IPS-NIHi7 (cell line): ENCODE measurements at regions not wholly inside any gene's neighbourhood (a gene's known extent, or its start where the extent isn't known, plus 50 kb on each side); places are given as distances from the start of the nearest gene placed in this dataset.
"Not testable (repeated sequence)": the region's sequence is repeated elsewhere in the genome, so short reads cannot be mapped to it uniquely, and the experiment has no call there.

Experiments used
- DNase-seq: peaks from one replicate; pipeline ENCODE4 v3.0.0; 2012; ENCODE audit warnings: mixed read lengths; ENCODE audit errors: extremely low spot score

DNA sequence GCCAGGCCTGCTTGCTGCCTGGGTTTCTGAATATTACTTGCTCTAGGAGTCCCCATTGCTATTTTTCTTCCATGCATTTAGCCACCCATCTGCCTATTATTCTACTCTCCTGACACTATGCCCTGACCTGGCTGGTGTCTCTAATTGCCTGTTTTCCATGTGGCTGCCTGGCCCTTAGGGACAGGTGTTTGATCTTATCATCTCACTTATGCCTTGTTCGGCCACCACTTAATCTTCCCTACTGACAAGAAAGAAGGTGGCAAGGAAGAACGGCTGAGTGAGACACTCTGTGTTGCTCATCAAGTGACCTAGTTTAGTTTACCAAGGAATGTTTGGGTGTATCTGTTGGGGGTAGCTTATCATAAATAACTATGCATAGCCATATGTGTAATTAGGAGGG lies 50.4 kb upstream of the RAPH1 start:
- no peak for DNase-seq

DNA sequence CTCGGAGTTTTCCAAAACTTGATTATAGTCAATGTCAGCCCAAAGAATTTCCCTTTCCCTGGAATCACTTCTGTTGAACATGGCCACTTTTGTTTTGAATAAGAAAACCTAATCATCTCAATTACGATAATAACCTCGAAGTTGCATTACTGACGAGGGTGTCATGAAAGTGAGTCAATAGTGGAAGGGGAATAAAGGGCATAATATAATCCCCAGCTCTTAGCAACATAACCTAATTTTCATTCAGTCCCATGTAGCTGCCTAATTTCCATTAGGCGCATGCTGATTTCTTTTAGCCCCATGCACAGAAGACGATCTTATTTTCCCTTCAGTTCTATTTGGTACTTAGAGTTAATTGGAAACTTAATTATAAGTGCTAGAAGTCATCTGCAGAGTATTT lies 51.1 kb upstream of the RAPH1 start:
- DNase-seq = no peak

DNA sequence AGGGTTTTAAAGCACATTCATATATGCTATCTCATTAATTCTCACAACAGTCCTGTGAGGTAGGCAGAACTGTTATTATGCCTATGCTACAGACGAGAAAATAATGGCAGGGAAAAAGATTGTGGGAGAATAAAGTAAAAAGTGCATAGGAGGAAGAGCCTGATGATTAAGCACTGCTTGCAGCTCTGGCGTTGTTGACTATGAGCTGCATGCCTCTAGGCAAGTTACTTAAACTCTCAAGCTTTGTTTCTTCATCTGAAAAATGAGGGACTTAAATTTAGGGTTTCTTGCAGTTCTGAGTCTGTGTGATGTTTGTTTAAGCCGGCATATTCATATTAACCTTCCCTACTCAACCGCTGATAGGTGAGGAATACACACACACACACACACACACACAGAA lies 51.6 kb upstream of the RAPH1 start:
- DNase-seq = no peak

DNA sequence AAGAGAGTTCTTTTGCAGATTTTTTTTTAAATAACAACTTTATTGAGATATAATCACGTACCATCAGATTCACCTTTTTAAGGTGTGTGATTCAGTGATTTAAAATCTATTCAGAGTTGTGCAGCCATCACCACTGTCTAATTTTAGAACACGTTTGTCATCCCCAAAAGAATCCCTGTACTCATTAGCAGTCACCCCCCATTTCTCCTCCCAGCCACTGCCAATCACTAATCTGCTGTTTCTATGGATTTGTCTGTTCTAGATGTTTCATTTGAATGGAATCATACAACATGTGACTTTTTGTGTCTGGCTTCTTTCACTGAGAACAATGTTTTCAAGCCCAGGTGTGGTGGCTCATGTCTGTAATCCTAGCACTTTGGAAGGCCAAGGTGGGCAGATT lies 55.4 kb upstream of the RAPH1 start:
- DNase-seq = no peak

DNA sequence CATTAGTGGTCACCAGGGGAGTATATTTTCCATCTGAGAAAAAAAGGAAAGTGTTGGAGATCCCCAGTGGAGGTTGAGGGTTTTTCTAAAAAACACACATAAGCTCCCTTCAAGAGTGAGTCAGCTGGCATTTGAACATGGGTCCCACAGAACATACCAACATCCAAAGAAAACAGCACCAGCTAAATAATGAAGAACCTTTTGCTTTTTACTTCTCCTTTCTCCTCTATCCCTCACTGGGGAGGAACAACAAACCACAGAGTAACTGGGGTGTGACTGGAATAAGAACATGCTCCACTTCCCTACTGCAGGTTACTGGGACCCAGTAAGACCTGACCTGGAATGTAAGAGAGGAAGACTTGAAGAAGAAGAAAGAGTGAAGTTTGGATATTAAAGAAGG lies 56.5 kb upstream of the RAPH1 start:
- DNase-seq = no peak

DNA sequence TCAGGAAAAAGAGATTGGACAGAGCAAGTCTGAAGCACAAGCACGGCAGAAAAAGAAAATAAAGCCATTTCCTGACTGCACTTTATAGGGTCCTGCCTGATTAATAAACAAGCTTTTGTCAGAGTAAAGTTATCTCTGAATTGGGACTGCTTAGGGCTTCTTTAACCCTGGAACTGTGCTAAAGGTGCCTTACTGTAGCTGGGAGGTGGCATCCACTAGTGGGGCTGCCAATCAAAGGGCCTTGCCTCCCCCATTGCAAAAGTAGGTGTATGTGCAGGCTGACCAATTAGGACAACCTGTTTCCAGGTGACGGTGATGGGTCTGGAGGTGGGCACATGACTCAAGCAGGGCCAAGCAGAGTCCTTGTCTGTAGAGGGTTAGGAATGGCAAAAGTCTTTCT lies 57.4 kb upstream of the RAPH1 start:
- DNase-seq = no peak

DNA sequence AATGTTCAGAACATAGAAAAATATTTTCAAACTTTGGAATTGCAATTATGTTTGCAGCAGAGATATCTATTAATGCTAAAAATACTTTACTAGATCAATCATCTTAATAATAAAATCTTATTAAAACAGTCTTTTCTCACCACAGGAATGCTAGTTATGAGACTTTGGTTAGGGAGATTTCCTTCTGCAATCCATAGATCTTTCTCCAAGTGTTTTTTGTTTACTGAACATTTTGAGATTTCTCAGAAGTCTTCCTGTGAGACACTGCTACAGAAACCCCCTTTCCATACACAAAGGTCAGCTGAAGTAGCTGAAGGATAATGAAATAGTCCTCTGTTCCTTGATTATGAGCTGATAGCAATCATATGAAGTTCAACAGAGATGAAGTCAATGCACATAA lies 59.4 kb upstream of the RAPH1 start:
- no peak for DNase-seq

DNA sequence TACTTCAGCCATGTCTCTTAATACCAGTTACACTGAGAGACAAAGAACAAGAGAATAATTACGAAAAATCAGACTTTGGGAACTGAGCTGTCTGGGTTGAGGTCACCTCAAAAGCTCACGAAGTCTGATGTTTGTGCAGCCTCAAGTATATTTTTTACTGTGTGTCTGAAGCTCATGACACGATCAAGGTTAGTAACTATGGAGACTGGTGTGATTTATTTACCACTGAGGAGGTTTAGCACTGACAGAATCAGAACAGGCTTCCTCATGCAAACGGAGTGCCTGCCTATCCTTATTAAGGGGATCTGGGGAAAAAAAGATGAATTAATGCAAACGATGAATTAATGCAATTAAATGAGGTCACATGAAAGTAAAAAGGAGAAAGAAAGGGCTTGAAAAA lies 61.1 kb upstream of the RAPH1 start:
- no peak for DNase-seq

DNA sequence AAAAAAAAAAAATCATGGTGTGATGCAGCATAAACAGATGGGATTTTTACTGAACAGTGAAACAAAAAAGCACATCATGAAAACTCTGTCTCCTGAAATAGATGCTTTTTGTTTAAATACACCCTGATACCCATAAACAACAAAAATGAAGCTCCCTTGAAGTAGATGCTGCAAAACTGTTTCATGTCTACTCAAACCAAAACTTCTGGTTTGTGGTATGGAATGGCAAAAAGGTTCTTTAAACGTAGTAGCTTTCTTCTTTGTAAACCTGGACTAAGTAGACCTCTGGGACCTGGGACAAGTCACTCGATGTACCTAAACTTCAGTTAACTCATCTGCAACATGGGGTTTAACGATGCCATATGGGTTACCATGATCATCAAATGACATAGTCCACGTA lies 64.4 kb upstream of the RAPH1 start:
- no peak for DNase-seq

DNA sequence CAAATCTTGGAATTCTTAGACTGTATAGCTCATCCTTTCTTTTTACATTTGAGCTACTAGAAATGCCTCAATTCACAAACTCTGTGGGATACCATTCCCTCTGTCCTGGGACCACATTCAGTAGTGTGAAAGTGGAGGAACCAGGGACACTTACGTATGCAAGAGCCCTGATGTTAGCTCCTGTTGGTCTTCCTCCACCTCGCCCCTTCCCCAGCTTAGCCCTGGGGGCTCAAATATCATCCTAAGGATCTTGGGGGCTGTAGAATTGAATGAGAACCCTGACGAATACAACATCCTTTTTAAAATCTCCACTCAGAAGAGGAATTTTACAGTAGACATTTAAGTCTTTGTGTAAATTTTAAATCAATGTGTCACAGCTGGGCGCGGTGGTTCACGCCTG lies 65.2 kb upstream of the RAPH1 start:
- DNase-seq = peak; percentile 42

DNA sequence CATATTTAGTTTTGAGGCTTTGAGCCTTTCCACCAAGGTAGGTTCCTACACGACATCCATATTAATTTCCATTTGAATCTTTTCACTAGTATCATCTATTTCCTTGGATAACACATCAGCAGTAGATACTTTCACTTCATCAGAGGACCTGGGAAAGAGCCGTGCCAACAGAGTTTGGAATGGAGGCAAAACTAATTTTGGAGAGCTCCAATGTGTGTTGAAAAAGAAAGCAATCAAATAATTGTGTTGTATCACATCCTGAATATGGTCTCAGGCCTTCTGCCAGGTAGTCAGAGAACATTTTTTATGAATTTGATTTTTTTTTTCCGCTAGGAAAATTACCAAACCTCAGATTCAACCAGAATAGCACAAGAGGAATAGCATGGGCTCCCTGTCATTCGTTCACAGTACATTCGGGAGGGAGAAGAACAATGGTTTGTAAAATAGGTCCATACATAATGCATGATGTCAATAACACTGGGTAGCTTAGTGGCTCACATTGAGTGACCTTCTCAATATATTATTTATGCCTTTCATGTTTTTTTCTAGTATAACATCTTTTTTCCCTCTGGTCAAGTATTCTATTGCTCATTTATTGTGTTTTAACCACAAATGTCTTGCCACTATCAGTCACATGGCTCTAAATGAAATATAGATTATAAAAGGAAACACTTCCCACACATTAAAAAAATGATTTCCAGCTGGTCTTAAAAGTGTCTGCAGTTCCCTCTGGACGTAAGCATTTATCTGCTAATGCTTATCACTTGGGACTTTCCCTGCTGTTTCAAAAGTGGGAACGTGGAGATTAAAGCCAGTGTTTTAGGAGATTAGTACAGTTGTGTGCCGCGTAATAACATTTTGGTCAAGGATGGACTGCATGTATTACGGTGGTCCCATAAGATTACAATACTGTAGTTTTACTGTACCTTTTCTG lies 68.6 kb upstream of the RAPH1 start:
- no peak for DNase-seq

DNA sequence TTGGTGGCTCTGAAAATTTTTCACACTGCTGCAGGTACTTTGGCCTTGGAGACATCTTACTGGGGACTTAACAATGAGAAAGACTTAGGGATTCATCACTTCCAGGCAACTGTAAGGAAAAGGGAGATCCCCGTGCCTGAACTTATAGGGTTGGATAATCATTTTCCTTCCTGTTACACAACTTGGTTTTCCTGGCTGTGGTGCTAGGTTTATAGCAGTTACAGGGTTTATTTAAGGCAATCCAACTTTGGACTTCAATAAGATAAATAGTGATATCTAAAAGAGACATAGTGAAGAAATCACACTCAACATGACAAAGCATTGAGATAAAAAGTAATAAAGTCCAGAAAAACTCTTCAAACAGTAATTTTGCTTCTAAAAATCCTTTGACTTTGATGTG lies 70.2 kb upstream of the RAPH1 start:
- no peak for DNase-seq

DNA sequence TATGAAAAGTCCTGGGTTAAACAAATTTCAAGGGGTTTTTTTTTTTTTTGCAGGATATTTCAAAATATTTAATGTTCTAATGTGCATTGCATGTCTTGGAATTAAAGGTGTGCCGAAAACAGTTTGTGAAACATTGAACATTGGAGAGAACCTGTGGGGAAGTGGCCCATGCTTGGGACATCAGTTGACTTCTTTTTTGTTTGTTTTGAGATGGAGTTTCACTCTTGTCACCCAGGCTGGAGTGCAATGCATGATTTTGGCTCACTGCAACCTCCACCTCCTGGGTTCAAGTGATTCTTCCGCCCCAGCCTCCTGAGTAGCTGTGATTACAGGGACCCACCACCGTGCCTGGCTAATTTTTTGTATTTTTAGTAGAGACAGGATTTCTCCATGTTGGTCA lies 71.0 kb upstream of the RAPH1 start:
- DNase-seq = no peak

DNA sequence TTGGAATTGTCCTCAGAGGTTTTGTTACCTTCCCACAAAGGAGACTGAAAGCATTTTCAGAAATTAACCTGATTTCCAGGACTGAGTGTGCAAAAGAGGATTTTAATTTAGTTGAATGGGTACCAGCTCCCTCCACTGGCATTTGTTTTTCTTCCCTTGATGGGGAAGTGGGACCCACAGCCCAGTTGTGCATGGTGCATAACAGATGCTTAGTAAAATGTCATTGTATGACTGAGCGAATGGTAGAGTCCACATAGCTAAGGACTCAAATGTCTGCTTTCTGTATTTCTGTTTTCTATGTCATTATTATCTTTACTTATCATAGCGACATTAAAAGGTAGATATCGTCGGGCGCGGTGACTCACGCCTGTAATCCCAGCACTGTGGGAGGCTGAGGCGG lies 75.5 kb upstream of the RAPH1 start:
- no peak for DNase-seq

DNA sequence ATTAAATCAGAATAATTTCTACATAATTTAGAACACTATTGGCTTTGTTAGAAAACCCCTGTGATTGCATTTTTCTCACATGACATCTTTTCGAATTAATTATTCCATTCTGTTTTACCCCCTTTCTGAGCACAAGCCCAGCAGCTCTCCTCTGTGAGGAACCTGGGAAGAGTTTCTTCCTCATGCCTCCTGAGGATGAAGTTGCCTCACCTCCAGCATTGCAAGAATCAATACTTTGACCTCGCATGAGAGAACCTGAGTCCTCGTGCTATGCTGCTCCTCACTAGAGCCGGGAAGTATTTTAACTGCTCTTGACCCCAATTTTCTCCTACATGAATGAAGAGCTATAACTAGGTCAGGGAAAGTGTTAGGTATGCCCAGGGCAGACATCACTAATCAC lies 77.1 kb upstream of the RAPH1 start:
- DNase-seq = no peak

DNA sequence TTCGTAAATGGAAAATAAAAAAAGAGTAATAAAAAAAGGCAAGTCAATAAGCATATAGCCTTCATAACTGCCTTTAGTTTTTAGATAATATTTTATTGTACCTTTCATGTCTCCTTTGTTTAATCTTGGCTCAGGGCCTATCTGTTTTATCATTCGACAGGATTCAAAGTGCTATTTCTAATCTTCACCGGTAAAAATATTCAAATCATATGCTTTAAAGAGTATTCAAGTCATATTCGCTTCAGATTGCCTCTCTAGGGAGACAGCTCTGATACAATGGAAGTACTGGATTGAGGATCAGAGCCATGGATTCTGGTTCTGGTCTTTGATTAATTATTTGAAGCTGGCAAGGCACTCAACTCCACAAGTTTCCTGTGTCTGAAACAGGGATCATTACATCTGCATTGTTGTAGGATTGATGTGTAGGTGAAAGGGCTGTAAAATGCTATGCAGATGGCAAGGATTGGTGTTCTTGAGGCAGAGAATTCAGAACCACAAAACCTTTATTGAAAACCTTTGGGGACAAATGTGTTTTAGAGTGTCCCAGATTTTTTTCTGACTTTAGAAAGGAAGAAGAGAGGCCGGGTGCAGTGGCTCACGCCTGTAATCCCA lies 84.3 kb upstream of the RAPH1 start:
- no peak for DNase-seq

DNA sequence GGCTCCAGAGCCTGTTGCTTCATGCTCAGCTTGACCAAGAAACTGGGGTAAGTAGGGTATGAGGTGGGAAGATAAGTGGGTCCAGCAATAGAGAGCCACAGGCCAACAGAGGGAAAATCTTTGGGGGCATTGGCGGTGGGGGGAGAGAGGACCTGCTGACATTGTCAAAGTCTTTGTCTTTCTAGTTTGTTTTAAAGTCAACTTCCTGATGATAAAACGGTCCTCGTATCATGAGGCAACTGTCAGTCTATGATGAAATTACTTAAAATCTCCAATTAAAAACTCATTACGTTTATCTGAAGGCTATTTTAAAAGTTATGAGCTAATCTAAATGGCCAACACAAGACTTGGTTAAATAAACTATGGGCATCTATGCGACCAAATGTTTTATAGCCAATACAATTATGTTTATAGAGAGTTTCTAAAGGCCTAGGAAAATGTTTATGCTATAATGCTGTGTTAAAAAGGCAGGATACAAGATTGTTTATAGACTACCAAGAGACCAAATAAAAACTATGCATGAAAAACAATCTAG lies 84.4 kb upstream of the CD28 start:
- DNase-seq = no peak

DNA sequence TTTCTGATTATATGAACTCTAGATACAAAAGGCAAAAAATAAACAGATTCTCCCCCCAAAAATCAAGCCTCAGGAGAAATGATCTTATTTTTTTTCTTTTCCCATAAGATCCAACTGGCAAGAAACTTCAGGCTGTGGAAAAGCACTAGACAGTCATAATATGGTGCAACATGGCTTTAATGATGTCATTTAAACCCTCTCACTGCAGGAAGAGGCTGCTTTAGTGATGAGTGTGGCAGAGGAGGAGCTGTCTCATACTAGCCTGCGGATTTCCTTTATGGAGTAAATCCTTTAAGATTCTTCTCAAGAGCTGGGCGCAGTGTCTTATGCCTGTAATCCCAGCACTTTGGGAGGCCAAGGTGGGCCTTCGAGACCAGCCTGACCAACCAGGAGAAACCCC lies 83.3 kb upstream of the CD28 start:
- DNase-seq = no peak

DNA sequence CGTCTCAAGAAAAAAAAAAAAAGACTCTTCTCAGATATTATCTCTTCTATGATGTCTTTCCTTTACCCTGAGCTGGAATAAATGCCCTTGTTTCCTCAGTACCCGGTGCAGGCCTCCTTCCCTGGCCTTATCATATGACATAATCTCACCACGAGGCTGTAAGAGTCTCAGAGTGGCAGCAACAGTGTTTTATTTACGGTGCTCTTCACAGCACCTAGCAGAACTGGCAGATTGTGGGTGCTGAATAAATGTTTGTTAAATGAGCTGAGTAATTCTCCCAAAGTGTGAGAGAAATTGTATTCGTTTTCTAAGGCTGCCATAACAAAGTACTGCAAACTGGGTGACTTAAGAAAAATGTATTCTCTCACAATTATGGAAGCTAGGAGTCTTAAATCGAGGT lies 82.8 kb upstream of the CD28 start:
- no peak for DNase-seq

DNA sequence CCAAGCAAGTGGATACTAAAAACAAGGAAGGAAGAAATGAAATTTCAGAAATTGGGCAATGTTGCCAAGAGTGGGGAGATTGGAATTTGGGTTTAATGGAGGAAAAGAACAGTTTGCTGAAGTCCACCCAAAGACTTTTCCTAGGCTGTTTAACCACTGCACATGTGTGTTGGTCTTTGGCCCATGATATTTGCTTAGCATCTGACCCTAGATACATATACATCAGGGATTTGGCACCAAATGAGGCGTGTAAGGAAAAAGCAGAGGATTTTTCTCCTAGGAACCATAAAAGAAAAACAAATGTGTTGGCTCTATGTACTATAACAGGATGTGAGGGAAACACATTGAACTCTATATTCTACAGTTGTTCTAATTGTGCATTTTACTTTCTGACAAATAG lies 80.7 kb upstream of the CD28 start:
- DNase-seq = no peak

DNA sequence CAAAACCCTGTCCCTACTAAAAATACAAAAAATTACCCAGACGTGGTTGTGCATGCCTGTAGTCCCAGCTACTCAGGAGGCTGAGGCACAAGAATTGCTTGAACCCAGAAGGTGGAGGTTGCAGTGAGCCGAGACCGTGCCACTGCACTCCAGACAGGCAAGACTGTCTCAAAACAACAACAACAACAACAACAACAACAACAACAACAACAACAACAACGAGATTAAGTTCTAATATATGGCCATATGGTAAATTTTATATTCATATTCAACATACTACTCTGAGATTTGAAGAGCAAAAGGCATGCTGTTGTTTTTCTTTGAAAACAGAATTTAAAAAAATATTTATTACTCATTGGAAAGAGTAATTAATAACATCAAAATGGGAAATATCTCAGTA lies 80.2 kb upstream of the CD28 start:
- DNase-seq = not testable (repeated sequence)

DNA sequence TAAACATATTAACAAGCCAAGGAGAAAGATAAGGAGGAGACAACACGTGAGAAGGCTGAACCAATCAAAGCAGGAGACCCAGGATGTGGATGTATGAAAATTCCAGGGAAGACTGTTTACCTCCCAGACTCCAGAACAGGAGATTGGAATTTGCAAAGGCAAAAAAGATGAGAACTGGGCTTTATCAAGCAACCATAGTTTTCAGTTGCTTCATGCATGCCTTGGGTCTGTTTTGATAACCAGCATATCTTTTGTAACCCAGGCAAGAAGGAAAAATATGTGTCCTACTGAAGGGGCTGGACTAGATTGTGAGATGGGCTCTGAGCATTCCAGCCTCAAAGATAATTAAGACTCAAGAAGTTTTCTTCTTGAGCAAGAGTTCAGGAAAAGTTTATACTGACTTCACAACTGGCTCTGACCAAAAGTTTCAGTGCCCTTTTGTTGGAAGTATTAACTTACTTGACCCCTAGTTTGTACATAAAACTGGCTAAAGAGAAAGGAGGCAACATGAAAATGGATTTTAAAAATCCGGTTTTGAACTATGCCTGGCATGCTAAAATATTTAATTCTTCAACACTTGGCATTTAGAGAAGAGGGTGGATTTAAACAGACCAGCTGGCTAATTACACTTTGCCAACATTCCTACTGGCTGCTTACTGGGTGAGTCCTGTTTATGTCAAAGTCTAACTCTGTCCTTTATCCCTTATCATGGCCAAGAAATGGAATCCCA lies 79.3 kb upstream of the CD28 start:
- no peak for DNase-seq

DNA sequence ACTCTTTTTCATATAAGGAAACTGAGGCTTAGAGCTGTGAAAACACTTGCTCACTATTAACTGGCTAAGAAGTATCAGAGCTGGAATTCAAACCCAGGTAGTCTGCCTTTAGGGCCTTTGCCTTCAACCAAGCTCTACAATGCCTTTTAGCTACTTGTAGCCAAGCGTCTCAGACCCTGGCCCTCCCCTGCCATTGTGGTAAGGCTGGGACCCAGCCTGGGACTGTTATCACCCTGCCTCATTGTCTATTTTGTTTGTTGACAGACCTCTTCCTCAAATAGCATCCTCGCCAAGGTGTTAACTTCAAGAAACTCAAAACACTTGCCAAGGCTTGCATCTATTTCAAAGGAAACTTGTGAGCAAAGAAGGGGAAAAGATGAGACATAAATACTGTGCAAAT lies 76.7 kb upstream of the CD28 start:
- DNase-seq = no peak
